Superior temporal gyrus (tissue), 1 donor: ENCODE measurements at regions not wholly inside any gene's neighbourhood (a gene's known extent, or its start where the extent isn't known, plus 50 kb on each side); places are given as distances from the start of the nearest gene placed in this dataset.
A peak's percentile ranks its signal among the peaks of the same experiment; 100 is the strongest.
"Not testable (repeated sequence)": the region's sequence is repeated elsewhere in the genome, so short reads cannot be mapped to it uniquely, and the experiment has no call there.

Source experiments
- DNase-seq: peaks from one replicate; pipeline ENCODE4 v3.0.0-alpha.2; 2016; ENCODE audit errors: extremely low spot score

DNA sequence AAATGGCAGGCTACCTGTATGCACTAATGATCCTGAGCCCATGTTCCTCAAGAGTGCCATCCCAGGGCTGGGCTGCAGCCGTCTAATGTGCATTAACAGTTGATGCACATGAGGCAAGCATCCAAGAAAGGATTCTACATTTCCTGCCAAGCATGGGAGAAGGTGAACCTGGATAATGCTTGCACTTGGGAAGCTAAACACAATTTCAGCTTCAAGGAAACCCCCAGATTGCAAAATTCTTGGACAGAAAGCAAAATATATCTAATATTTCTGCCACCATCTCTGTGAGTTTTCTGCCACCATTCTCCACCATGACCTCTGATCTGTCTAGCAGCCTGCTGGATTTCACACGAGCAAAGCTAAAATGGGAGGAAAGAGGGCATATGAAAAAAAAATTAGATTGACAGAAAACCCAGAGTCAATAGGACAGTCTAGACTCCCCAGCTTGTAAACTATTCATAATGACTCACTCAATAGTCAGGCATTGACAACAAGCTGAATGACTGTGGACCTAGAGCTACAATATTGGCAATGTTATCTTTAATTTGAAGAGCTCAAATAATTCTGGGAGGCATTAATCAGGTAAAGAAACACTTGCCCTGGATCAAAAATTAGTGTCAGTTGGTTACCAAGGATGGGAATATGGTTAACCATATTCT is 91.9 kb upstream of the BCL2L14 start:
- no peak for DNase-seq

GRCh38 chr12:11980115-11980514 is 90.6 kb upstream of the BCL2L14 start:
- DNase-seq, result no peak

- no peak for DNase-seq
Measured at GRCh38 chr12:11981121-11981733, 89.5 kb upstream of the BCL2L14 start.

GRCh38 chr12:11984417-11984816 is 86.3 kb upstream of the BCL2L14 start:
- DNase-seq, result no peak

DNA sequence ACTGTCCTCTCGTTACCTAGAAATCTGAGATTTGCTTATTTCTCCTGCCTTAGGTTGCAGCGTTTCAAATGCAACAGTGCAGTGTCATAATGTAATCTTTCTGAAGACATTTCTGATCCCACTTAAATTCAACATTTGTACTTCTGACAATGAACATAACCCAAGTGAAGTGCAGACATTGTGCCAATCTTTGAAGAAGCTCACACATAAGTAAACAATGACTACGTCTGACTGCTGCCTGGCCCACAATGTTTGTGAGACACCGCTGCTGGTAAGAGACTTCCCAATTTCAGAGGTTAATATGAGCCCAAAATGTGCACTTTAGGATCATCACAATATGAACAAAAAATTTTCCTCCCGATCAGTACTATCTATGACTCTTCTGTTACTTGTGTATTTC is 84.6 kb upstream of the BCL2L14 start:
- DNase-seq, result no peak

GRCh38 chr12:11987901-11988300 is 82.8 kb upstream of the BCL2L14 start:
- DNase-seq, result no peak

- DNase-seq, result no peak
Measured at GRCh38 chr12:11991604-11992003, 79.1 kb upstream of the BCL2L14 start.

- no peak for DNase-seq
Measured at GRCh38 chr12:11992515-11992914, 78.2 kb upstream of the BCL2L14 start.

DNA sequence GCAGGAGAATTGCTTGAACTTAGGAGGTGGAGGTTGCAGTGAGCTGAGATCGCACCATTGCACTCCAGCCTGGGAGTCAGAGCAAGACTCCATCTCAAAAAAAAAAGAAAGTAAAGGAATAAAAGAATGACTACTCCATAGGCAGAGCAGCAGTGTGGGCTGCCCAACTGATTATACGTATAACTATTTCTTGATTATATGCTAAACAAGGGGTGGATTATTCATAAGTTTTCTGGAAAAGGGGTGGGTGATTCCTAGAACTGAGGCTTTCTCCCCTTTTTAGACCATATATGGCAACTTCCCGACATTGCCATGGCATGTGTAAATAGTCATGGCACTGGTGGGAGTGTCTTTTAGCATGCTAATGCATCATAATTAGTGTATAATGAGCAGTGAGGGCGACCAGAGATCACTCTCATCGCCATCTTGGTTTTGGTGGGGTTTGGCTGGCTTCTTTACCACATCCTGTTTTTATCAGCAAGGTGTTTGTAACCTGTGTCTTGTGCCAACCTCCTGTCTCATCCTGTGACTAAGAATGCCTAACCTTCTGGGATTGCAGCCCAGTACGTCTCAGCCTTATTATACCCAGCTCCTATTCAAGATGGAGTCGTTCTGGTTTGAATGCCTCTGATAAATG is 72.3 kb upstream of the BCL2L14 start:
- DNase-seq, result not testable (repeated sequence)

DNA sequence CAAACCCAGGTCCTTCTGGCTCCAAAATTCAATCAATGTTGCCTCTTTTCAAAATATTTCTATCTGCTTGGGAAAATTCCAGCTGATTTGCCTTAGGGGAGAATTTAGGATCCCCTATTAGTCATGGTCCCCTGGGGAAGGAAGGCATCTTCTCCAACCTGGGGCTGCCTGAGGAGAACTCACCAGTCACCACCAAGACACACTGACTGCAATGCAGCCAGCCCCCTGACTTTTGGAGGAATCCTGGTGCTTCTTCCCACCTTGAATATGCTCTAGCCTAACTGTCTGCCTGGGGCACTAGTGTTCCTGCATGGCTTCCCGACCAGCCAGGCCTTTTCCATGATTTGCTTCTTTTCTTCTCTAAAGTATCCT is 71.8 kb upstream of the BCL2L14 start:
- DNase-seq, result no peak

DNA sequence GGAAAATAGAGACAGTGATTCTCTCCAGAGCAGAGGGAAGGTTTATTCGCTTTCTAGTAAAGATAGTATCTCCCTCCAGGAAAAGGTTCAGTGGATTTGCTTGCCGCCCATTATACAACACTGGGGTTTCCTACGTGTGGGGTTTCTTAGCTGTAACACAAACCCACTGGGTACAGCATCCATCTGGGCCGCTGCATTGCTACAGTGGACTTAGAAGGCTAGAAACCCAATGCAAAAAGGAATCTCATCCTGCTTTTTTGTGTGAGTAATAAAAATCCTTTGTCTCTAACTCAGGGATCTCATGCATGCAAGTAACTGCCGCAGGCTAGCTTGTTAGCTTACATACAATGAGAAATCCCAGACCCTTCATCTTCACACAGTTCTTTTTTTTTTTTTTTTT is 67.1 kb upstream of the BCL2L14 start:
- no peak for DNase-seq

GRCh38 chr12:12004524-12004923 is 66.2 kb upstream of the BCL2L14 start:
- no peak for DNase-seq

GRCh38 chr12:12007001-12007712 is 63.6 kb upstream of the BCL2L14 start:
- no peak for DNase-seq

- DNase-seq, result no peak
Measured at GRCh38 chr12:12007713-12008231, 63.0 kb upstream of the BCL2L14 start.

DNA sequence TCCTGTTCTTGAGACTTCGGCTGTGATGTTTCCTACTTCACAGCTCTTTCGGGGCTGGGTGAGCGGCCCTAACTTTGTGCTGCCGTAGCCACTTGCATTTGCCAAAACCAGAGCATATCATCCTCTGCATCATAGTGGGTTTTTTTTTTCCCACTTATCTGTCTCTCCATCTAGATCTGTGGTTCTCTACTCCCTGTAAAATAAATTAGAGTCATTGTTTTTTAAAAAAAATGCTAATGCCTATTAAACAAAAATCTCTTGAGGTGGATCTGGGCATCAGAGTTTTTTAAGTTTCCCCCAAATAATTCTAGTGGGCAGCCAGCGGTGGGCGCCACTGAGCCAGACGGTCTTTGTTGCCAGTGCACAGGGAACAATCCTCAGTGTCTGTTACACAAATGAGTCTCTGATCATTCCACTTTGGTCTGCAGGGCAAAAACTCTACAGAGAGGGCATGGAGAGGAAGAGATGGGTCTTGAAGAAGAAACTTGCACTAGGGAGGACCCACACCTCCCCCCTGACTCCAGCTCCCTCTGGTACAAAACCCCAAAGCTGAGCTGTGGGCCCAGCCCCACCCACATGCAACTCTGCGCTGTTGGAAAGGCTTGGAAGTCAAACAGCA is 62.4 kb upstream of the BCL2L14 start:
- DNase-seq, result no peak

GRCh38 chr12:12008931-12009611 is 61.7 kb upstream of the BCL2L14 start:
- DNase-seq, result no peak

DNA sequence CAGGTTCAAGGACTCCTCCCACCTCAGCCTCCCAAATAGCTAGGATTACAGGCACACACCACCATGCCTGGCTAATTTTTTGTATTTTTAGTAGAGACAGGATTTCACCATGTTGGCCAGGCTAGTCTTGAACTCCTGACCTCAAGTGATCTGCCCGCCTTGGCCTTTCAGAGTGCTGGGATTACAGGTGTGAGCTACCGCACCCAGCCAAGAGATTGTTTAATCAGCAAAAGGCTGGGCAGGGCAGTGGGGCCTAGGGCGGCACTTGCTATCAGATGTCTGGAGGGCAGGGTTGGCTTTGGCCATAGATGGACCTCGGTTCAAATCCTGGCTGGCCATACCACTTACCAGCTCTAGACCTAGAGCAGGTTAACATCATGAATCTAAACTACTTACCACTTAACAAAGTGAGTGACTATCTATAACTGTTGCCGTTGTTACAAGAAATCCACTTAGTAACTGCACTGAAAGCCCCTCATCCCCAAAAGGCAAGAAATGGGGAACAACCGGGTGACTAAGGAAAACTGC is 60.9 kb upstream of the BCL2L14 start:
- DNase-seq, result not testable (repeated sequence)

- DNase-seq, result peak; percentile 72
Measured at GRCh38 chr12:12010277-12011039, 60.3 kb upstream of the BCL2L14 start.

DNA sequence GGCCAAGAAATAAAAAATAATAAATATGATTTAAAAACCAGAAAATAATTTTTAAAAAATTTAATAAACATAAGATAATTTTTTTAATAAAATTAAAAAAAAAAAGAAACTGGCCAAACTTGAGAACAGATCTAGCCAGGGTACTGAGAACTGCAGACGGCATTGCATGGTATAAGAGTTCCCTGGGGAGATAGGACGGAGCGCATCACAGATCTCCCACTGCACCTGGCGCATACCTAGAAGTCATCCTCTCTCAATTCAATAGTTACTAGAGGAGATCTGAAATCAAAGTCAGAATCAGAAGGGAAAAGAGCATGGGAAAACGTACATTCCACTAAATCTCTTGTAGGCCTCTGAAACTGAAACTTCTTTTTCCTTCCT is 58.9 kb upstream of the BCL2L14 start:
- DNase-seq, result no peak

- DNase-seq, result no peak
Measured at GRCh38 chr12:12015073-12015685, 55.6 kb upstream of the BCL2L14 start.
